ENCODE measurements at regions not wholly inside any gene's neighbourhood (a gene's known extent, or its start where the extent isn't known, plus 50 kb on each side); places are given as distances from the start of the nearest gene placed in this dataset.

GRCh38 chr12:125267114-125267513 lies 201.9 kb downstream of the AACS start:
- TF ChIP-seq MAX (IDR thresholded peaks at IDR 0.05) (no peak), EP300 (IDR thresholded peaks at IDR 0.05; ENCODE audit: borderline replicate concordance) (no peak), USF1 (IDR thresholded peaks at IDR 0.05) (no peak), EGR1 (IDR thresholded peaks at IDR 0.05) (no peak), TAF1 (IDR thresholded peaks at IDR 0.05; ENCODE audit: low read depth) (no peak), CEBPB (IDR thresholded peaks at IDR 0.05) (no peak), TEAD4 (IDR thresholded peaks at IDR 0.05) (no peak), REST (IDR thresholded peaks at IDR 0.05; ENCODE audit: low read depth) (no peak), RAD21 (IDR thresholded peaks at IDR 0.05; ENCODE audit: low read depth) (no peak), YY1 (IDR thresholded peaks at IDR 0.05; ENCODE audit: low read depth) (no peak), CREB1 (IDR thresholded peaks at IDR 0.05; ENCODE audit: low read depth) (no peak), FOXM1 (IDR thresholded peaks at IDR 0.05; ENCODE audit: borderline replicate concordance, low read depth) (no peak)
